Lung microvascular endothelial cell (primary cell): ENCODE measurements at regions not wholly inside any gene's neighbourhood (a gene's known extent, or its start where the extent isn't known, plus 50 kb on each side); places are given as distances from the start of the nearest gene placed in this dataset.
A peak's percentile ranks its signal among the peaks of the same experiment; 100 is the strongest.

Source experiments
- DNase-seq, 2 donors: peaks; one replicate each; pipeline versions ENCODE4 v3.0.0 to v3.0.0-alpha.2; 2010; ENCODE audit warnings: low read depth in 2 of 2

DNA sequence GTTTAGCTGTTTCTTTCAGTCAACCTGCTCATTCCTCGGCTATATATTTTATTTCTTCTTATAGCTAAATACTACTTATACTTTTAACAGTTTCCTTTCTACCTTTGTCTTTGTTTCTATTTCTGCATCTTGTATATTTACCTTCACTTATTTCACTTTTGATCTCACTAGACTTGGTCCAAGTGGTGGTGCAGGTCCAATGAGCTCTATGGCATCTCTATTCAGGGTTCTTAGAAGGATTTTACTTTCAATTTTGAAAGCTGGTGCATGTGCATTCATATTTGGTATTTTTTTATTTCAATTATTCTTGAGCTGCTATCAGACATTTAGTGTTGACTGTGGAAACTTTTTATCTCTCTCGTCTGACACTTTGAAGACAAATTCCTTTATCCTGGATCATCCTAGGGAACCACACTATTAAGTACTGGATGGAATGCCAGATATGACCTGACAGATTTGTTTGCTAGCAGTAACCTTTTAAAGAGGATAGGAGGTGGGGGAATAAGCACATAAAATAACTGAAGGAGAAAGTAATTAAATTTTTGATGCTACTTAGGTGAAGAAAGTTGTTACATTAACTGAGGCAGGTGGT lies 123.1 kb upstream of the PJA2 start:
- no peak for DNase-seq

DNA sequence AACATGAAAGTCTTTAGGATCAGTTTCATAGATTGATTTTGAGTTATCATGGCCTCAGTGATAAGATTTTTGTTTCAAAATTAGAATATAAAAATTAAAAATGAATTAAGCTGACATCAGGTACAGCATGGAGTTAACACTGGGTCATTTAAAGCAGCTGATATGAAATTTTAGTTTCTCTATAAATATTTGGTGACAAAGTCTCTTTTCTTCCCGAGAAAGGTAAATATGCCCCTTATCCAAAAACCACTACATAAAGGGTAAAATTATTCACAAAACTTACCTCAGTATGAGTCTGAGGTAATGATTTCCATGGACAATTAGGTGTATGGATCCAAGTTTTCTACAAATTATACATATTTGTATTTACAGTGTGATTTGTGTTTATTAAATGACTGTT lies 121.5 kb upstream of the PJA2 start:
- no peak for DNase-seq

DNA sequence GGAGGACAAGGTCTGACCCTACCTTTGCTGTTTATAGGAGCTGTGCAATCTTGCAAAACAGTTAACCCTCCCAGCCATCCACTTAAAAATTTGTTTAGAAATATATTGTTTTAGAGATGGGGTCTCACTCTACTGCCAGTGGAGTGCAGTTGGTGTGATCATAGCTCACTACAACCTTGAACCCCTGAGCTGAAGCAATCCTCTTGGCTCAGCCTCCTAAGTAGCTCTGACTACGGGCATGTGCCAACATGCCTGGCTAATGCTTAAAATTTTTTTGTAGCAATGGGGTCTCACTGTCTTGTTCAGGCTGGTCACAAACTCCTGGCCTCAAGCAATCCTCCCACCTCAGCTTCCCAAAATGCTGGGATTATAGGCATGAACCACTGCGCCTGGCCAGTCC lies 120.2 kb upstream of the PJA2 start:
- no peak for DNase-seq

DNA sequence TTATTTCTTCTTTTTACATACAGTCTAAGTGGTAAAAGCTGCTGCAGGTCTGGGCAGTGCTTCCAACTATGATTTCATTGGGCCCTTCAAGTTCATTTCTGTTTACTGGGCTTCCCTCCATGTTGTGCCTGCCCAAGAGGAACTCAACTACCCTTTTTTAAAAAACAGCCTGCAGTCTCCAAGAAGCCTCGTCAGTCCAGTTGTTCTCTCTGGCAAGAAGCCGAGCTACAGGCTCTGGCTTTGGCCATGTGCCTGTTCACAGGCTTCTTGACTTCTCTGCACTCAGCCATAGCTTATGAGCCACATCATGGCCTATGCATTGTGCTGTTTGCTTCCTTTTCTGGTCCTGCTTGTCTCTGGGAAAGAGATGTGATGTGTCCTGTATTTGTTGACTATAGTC lies 119.7 kb upstream of the PJA2 start:
- peak in 1 of 2 donors; percentile 40 for DNase-seq

DNA sequence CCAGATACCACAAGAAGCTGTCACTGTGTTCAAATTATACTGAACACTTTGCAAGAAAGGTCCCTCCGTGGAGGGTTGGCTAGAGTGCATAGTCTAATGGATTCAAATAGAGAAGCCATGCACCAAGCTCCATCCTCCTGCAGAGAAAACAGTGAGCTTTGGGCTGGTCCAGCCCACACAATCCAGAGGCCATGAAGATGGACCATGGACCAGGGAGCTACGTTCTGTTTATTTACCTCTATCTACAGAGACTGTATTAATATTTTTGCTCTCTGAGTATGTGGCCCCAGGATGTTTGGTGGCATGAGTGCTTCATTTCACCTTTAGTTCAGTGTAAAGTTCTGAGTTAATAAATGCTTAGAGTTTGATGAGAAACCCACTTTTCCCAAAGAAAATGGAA lies 114.8 kb upstream of the PJA2 start:
- no peak for DNase-seq

DNA sequence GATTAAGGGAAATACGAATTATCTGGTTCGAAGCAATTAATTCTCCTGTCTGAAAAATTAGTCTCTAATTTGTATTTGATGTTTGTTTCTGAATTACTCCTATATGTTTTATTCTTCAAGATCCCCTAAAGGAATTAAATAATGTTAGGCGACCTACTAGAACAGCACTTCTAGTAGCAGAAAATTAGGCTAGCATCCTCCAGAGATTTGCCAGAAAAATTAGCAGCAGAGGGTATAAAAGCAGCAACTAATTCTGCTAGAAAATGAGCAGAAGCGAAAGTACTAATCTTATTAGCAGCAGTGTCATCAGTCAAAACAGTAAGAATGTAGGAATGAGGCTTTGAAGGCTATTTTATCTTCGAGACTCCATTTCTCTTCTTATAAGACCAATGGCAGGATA lies 114.3 kb upstream of the PJA2 start:
- DNase-seq: no peak

DNA sequence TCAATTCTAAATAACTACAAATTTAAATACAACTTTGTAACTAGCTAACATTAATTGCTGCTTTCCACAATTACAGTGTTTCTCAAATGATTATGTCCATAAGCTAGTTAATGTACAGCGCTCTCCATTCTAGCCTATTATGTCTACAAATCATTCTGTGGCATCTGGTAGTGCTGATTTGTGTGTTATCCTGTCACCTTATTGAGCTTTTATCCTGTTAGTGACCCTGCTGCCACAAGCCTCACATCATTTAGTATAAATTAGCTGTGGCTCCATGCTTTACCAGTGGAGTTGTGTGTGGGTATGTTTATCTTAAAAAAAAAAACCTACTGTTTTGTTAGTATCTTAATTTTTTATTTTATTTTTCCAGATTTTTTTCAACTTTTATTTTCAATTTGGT lies 112.6 kb upstream of the PJA2 start:
- DNase-seq: no peak

DNA sequence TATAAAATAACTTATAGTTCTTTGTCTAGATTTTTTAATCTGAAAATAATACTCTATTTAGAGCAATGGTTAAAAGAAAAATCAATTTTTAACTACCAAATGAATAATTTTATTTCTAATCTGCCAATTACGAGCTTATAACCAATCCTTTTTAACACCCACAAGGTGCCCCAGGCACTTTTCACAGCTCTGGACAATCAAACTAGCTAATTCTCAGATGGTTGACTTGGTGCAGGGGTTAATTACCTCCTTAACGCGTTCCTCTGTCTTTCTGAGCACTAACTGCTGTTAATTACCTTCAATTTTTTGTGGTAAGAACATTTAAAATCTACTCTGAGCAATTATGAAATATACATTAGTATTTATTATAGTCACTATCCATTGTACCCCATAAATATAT lies 109.6 kb upstream of the PJA2 start:
- DNase-seq: no peak

DNA sequence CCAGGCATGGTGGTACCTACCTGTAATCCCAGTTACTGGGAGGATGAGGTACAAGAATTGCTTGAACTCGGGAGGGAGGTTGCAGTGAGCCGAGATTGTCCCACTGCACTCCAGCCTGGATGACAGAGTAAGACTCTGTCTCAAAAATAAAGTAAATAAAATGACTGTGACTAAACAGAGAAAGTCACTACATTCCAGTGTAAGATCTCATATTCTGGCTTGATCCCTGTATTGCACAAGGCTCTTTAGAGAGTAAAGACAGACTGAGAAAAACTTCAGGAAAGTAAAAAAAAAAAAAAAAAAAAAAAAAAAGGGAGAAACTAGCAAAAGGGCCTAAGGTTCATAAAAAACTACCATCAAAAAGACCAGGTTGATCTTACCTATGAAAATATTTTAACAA lies 106.6 kb upstream of the PJA2 start:
- no peak for DNase-seq

DNA sequence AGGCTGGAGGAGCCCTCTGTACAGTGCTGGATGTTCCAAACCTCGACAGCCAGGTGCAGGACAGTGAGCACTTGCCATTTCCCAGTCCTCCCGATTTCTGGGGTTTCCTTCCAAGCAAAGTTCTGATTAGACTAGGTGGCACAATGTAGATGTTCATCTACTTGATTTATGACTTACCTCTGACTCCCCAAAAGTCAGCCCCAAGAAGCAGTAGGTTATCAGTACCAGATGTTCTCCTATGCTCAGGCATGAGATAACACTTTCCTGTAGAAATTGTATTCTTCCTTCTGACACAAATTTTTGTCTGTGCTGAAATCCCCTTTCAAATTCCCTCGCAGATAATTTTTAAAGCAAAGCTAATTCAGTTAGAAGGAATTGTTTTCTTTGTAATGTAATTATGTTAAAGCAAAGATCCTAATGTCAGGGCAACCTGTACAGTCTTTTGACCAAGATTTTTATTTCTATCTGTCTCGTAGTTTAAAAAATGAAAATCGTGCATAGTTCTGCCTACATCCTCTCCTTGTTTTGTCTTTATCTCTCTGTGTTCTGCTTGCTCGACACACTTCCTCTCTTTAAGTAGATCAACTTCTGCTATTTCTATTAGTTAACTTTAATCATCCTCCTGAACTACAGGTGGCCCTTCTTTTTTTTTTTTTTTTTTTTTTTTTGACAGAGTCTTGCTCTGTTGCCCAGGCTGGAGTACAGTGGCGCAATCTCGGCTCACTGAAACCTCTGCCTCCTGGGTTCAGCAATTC lies 102.4 kb upstream of the PJA2 start:
- DNase-seq: no peak

DNA sequence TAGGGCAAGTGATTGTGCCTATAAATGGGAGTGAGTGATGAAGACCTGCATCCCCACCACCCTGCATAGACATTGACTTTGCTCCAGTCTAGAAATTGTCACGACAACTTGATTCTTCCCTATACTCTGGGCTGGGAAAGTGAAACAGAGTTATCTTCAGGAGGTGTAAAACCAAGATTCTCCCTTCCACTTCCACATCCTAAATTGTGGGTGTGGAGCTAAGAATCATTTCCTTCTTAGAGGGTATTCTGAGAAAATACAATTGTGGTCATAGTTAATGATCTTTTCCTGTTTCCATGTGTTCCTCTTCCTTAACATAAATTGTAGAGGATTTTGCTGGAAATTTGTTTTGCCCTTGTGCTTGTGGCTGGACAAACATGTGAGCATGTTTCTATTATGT lies 96.8 kb upstream of the PJA2 start:
- peak in 1 of 2 donors; percentile 2 for DNase-seq

DNA sequence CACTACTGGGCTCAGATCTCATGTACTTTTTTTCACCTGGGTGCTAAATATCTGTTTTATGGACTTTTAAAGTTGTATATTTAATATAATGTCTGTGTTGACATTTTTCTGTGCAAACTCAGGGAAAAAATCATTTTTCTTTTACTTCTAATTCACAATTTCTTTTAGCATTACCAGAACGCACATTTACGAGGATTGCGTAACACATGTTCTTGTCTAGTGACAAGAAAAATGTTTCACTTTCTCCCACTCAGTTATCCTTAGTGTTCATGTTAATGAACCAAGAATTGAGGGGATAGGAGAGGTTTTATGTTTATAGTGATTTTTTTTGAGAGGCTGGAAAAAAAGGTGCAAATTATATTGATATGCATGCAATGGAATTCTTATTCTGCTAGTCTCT lies 86.3 kb upstream of the PJA2 start:
- DNase-seq: no peak

DNA sequence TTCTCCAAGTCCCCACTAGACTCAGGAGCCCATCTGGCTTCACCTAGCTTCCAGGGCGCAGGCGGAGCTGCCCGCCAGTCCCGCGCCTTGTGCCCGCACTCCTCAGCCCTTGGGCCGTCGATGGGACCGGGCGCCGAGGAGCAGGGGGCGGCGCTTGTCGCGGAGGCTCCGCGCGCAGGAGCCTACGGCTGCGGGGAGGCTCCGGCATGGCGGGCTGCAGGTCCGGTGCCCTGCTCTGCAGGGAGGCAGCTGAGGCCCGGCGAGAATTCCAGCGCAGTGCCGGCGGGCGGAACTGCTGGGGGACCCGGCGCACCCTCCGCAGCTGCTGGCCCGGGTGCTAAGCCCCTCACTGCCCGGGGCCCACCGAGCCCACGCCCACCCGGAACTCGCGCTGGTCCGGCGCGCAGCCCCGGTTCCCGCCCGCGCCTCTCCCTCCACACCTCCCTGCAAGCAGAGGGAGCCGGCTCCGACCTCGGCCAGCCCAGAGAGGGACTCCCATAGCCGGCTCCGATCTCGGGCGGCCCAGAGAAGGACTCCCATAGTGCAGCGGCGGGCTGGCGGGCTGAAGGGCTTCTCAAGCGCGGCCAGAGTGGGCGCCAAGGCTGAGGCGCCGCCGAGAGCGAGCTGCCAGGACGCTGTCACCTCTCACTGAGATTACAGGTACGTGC lies 78.1 kb upstream of the PJA2 start:
- no peak for DNase-seq

DNA sequence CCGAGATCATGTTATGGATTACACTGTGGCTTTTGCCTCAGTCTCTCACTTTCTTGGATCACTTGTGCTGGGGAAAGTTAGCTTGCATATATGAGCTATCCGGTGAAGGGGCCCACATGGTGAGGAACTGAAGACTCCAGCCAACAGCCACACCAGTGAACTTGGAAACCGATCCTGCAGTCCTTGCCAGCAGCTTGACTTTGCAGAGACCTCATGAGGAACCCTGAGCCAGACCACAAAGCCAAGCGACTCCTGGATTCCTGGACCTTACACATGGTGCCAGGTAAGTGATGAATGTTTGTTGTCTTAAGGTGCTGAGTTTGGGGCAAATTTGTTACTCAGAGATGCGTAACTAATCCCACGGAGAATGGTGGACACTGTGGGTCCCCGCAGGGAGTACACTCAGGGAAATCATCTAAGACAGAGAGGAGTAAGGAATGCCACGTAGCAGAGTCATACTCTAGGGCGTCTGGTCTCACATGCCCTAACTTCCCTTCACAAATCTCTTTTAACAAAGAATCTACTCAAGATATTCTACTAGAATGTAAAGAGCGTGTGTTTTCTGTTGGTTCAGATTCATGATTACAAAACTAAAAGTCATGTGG lies 76.5 kb upstream of the PJA2 start:
- DNase-seq: no peak

DNA sequence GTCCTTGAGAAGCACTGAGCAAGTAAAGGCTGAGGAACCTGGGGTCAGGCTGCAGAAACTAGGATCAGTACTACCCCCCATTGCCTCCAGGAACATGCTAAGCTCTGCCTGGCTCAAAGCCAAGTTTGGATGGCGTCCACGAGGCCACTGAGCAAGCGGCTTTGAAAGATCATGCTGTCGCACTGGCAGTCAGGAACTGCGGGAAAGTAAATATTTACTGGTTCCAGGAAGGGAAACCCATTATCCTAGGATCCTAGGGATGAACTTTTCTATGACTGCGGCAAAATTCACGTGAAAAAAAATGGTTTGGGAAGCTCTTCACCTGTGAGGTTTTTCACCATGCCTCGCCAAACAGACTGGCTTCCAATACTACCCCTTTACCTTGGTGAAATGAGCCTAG lies 75.3 kb upstream of the PJA2 start:
- DNase-seq: peak; percentile 74 to 92

DNA sequence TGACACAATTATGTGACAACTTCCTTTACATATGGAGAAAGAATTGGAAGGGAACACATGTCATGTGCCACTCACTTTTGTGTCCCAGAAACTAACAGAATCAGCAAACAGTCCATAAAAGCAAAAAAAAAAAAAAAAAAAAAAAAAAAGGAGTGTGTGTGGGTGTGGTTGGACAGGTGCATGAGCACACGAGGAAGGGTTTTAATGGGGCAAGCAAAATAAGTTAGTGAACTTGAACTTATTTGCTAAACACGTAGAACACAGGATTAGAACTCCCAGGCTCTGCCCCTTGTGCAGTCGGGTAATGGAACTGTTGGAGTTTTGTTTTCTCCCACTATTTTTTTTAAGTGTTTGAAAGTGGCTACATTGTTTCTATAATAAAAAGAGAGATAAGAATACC lies 74.8 kb upstream of the PJA2 start:
- no peak for DNase-seq

DNA sequence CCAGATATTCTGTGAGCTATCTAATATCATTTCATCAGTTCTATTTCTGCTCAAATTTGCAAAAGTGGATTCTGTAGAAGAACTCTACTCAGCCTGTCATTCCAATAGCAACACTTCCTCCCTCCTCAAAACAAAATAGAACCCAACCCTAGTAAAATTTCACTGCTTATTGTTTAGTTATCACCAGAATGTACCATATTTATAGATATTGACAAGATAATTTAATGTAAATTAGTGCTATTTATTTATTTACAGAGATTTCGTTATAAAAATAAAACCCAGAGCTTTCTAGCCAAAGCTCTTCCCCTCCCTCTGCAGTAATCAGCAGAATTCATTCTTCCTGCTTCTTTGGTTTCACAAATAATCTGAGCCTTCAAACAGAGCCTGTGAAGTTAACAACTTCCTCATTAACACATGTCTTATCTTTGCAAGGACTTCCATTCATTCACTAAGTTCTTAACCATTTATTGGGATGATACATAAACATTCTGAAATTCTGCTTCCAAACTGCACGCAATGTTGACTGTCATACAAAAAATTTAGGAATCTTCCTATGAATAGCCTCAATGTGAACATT lies 73.7 kb upstream of the PJA2 start:
- no peak for DNase-seq

DNA sequence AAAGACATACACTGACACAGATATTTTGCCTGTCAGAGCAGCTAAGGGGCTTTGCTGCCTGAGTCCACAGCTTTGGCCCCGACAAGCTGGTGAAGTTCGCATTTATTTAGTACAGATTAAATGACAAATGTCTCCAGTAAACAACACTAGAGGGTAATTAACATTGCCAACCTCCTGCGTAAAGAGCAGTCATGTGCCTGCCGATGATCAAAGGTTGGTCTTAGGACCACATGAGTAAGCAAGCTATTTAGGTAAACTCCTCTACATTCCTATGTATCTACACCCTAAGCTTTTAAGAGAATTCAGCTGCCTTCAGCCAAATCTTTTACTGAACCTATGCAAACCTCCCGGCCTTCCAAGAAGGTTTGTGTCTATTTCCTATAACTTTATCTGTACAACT lies 73.0 kb upstream of the PJA2 start:
- no peak for DNase-seq

DNA sequence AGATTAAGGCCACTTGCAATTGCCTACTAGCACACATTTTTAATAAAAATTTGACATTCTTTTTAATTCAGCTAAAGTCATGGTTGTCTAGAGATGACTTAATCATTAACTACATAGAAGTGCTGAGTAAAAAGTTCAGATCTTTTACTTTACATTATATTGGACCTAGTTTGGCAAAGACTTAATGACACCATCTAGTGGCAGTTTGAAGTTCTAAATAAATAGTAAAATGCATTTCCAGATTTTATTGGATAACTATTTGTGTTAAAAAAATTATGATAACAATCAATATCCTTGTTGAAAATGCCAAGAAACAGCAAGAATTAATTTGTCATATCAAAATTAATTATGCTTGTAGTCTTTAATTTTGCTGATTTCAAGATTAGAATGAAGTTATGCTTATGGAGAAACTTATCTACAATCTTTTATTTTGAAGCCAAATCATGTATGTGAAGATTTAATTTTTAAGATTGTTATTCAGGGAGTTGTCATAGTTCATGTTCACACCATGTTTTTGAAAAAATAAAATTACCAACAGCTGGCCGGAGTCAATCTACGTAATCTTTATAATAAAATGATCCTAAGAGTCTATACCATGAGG lies 69.6 kb upstream of the PJA2 start:
- DNase-seq: peak; percentile 40 to 55

DNA sequence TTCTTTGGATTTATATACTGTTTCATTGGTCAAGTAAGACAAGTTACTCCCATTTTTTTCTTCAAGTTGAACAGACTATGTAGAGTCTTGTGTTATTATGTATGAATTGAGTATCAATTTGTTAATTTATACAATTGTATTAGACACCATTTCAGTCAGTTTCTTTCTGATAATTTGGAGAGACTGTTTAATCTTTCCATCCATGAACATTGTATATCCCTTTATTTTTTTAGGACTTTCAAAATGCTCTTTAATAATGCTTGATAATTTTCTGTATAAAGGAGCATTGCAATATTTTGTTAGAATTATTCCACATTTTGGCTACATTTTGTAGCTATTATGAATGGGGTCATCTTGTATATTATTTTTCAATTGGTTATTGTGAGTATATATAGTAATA lies 69.1 kb upstream of the PJA2 start:
- no peak for DNase-seq

DNA sequence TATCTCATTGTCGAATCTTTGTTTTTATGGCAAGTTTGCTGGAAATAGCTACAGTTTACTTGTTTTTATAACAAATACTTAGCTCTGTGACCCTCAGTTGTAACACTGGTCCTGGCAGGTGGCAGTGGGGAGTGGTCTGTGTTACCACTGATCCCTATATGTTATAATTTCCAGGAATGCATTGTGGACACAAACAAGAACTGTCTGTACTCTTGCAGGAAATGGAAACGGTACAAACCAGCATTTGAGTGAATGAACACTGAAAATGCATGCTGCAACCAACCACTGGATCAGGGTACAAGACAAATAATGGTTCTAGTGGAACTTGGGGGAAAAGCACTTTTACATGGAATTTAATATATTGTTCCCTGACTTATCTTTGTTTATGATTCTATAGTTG lies 66.5 kb upstream of the PJA2 start:
- DNase-seq: peak in 1 of 2 donors; percentile 23
